HG03565 (cell line): ENCODE measurements at regions not wholly inside any gene's neighbourhood (a gene's known extent, or its start where the extent isn't known, plus 50 kb on each side); places are given as distances from the start of the nearest gene placed in this dataset.
"Not testable (repeated sequence)": the region's sequence is repeated elsewhere in the genome, so short reads cannot be mapped to it uniquely, and the experiment has no call there.

Source experiments
- ATAC-seq: cut with Tn5 transposase; IDR thresholded peaks from one replicate; pipeline ENCODE4 v1.9.1; 2021; ENCODE audit warnings: mild to moderate bottlenecking, moderate library complexity; ENCODE audit not compliant: unreplicated experiment

DNA sequence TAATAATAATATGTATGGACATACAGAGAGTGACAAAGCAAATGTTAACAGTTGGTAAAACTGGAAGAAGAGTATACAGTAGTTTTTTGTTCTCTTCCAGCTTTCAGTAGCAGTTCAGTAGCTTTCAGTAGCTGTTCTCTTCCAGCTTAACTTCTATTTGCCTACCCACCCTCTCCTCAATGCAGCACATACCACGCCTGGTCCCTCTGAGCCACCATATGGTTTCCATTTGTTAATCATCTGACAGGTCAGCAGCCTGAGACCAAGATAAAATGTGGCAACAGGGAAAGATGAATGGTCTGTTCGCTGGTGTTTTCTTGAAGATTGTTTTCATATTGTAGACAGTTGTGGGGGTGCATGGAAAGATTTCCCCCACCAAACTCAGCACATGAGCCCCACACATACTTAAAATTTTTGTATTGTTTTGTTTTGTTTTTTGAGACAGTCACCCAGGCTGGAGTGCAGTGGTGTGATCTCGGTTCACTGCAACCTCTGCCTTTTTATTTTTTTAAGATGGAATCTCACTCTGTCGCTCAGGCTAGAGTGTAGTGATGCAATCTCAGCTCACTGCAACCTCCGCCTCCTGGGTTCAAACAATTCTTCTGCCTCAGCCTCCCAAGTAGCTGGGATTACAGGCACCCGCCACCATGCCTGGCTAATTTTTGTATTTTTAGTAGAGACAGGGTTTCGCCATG is 56.8 kb downstream of the ATP6V0E2 start:
- not testable (repeated sequence) for ATAC-seq

DNA sequence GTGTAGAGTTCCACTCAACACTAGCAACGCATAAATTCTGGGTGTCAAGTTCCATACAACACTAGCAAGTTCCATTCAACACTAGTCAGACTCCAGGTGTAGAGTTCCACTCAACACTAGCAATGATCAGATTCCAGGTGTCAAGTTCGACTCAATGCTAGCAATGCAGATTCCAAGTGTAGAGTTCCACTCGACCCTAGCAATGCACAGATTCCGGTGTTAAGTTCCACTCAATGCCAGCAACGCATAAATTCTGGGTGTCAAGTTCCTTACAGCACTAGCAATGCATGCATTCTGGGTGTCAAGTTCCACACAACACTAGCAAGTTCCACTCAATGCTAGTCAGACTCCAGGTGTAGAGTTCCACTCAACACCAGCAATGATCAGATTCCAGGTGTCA is 60.0 kb downstream of the ATP6V0E2 start:
- ATAC-seq = not testable (repeated sequence)

DNA sequence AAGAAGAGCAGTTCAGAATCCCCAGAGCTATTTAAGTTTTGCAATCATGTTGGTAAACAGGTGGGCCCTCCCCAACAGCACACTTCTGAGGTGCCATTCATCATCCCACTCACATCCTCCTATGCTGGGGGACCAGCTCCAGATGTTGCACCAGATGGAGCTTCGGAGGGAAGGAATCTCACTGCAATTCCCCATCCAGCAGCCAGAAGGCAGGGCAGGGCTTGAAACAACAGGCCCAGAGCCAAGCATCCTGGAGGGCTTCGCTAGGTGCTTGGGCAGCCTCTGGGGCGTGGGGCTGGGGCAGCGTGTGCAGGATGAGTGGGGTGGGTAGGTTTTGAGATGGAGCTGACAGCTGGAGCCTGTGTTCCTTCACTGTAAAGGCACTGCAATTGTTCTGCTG is 73.6 kb downstream of the ATP6V0E2 start:
- ATAC-seq = not testable (repeated sequence)

DNA sequence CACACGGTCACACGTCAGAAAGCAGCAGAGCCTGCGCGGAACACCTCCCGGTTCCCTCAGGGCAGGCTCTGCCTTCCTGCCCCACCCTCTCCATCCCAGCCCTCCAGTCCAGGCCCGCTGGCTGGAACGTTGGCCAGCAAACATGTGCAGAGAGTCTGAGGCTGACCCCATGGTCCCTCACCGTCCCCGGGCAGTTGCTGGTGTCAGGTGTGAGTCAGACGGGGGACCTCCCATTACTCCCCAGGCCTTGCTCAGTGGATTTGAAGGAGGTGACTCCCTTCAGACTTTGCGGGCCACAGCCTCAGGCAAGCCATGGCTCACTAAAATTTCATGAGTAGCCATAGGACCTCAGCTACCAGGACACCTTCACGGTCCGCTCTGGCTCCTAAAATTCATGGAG is 74.7 kb downstream of the ATP6V0E2 start:
- ATAC-seq = not testable (repeated sequence)

DNA sequence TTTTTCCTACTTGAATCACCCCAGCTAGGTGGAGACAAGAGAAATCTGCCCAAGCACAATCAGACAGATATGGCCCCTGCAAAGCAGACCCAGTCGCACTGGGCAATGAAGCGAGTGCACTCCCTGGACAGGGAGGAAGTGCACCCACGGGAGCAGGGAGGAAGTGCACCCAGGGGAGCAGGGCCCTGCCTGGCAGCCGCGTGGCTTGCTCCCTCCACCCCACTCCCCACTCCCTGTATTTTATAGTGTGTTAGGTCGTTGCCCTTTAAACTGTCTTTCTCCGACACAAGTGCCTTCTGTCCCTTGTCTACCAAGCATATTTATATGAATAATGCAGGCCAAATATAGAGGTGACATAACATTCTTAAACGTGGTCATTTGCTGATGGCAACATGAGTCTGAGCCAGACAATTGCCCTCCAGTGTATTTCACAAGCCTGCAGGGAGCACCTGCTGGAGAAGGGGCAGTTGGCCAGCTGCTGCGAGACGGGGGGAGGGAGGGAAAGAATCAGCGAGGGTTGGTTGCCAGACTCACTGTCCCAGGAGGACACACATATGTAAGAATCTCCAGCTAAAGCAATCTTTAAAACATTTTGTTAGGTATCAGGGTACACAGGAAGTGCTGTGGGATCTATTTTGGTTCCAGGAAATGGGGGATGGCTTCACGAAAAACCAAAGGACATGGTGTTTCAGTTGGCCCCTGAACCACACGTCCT is 76.3 kb downstream of the ATP6V0E2 start:
- not testable (repeated sequence) for ATAC-seq

DNA sequence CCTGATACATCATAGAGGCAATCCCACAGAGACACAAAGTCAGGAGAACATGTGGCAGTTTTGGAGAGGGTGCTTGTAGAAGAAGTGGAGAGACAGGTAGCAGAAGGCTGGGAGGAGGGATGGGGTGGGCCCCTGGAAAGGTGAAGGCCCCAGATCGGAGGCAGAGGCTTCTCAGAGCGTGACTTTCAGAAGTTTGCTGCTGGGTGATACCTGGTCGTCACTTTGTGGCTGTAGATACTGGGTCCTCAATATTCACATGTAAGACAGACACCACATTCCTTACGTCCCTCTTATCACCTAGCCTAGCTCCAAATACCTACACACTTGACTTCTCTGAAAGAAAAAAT is 76.8 kb downstream of the ATP6V0E2 start:
- not testable (repeated sequence) for ATAC-seq

DNA sequence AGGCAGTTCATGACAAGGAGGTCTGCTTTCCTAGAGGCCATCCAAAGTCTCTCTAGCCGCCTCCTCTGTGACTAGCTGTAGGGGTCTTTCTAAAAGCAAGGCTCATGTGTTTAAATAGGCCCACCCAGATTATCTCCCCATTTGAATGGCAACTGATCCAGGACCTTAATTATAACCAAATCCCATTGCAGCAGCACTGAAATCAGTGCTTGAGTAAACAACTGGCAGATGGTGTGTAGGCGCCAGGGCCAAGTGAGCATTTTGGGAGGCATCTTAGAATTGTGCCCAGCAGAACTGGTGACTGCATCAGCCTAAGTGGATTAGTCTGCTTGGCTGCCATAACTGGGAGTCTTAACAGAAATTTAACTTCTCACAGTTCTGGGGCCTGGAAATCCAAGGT is 77.8 kb downstream of the ATP6V0E2 start:
- not testable (repeated sequence) for ATAC-seq

DNA sequence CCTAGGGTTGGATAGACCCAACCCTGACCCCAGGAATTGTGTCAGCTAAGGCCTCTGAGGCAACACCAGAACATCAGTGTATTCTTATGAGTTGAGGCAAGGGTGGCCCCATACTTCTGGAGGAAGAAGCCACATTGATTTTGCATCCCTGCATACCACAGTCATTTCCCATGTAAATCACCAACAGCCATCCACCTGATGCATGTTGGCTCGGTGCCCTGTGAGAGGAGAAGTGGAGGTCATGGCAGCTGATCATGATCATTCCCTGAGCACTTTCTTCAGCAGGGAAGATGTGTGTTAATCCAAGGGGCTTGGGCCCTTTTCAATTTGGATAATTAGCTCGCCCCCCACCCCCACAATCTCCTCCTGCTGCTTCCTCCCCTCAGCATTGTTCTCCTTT is 85.1 kb downstream of the ATP6V0E2 start:
- not testable (repeated sequence) for ATAC-seq

DNA sequence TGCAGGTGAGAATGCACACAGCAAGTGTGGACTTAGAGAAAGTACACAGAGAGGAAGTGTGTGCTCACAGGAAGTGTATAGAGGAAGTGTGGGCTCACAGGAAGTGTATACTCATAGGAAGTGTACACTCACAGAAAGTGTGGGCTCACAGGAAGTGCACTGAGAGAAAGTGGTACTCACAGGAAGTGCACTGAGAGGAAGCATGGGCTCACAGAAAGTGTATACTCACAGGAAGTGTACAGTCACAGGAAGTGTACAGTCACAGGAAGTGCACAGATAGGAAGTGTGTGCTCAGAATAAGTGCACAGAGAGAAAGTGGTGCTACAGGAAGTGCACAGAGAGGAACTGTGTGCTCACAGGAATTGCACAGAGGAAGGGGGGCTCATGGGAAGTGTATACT is 87.1 kb downstream of the ATP6V0E2 start:
- ATAC-seq = not testable (repeated sequence)

DNA sequence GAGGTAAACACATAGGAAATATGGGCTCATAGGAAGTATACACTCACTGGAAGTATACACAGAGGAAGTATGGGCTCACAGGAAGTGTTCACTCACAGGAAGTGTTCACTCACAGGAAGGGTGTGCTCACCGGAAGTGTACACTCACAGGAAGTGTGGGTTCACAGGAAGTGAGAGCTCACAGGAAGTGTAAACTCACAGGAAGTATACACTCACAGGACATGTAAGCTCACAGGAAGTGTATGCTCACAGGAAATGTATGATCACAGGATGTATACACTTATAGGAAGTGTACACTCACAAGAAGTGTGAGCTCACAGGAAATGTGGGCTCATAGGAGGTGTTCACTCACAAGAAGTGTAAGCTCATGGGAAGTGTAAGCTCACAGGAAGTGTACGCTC is 88.1 kb downstream of the ATP6V0E2 start:
- not testable (repeated sequence) for ATAC-seq

DNA sequence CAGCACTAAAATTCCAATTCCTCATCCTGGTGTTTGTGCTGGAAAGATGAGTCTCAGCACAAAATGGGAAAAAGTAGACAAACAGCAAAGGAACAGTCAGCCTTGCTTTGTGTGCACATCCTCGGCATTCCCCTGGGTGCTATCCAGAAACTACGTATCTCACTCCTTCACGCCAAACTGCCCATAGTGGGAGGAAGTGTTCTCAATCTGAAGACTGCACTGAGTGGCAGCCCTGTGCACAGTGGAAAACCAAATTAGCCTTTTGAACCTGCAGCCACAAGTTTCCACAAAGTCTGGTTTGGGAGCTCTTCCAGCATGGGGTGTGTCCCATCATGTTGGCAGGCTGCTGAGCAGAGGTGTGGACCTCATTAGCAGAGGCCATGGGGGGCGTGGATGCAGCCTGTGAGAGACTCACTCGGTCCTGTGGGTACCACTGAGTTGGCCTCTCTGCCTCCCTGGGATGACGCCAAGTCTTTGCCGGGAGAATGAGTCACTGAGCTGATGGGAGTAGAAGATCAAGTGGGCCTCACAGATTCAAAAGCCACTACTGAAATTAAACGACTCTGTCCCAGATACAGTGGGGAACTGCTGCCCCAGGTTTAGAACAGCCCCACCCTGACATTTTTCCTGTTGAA is 89.0 kb downstream of the ATP6V0E2 start:
- not testable (repeated sequence) for ATAC-seq

DNA sequence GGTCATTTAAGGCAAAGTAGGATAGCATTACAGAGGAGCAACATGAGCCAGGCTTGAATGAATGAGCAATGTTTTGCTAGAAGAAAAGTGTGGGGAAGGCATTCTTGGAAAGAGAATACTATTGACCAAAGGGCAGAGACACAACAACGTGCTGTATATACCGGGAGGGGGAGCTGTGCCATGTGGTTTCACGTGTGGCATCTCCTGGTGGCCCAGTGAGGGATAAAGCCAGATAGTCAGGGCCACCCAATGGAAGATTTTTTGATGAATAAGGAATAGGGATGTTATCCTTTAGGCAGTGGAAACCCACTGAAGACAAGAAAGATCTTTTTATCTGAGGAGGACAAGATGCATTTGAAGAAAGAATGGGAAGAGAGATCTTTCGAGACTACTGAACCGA is 90.2 kb downstream of the ATP6V0E2 start:
- ATAC-seq = not testable (repeated sequence)

DNA sequence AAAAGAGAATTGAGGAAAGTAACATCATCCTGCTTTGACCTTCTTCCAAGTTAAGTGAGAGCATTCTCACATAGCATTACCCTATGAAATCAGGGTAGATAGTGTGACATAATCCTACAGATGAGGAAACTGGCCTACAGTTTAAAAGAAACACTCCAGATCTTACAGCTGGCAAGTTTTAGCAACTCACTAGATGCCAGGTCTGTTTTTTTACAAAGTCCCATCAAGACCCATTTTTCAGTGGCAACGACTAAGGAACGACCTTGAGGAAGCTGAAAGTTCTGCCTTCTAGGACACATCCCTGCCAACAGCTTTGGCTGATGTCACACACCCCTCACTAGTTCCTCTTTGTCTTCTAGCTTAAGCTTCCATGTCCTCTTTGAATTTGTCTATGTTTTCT is 92.7 kb downstream of the ATP6V0E2 start:
- not testable (repeated sequence) for ATAC-seq

DNA sequence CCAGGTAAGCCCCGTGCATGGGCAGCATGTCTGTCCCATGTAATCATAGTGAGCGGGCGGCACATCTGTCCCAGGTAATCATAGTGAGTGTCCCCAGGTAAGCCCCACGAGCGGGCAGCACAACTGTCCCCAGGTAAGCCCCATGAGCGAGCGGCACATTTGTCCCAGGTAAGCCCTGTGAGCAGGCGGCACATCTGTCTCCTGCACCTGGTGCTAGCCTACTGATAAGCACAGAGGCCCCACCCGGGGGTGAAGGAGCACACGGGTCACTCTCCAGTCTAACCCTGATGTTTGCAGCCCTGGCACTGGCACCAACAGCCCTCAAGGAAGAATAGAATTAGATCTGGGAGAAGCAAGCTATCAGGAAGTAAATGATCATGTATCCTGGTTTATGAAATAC is 99.2 kb downstream of the ATP6V0E2 start:
- not testable (repeated sequence) for ATAC-seq

DNA sequence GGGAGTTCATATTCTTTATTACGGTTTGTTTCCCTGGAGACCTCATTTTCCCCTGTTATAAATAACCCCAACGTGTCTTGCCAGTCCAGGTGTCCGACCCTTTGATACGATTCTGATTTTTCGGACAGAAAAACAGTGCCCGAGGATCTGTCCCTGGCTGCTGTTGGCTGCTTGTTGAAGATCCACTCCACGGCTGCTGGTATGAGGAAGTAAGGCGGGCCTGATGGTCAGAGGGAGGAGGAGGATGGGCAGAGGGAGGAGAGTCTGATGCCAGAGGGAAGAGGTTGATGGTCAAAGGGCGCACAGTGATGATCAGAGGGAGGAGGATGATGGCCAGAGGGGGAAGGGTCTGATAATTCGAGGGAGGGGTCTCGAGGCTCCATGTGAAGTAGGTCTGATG is 99.9 kb downstream of the ATP6V0E2 start:
- not testable (repeated sequence) for ATAC-seq

DNA sequence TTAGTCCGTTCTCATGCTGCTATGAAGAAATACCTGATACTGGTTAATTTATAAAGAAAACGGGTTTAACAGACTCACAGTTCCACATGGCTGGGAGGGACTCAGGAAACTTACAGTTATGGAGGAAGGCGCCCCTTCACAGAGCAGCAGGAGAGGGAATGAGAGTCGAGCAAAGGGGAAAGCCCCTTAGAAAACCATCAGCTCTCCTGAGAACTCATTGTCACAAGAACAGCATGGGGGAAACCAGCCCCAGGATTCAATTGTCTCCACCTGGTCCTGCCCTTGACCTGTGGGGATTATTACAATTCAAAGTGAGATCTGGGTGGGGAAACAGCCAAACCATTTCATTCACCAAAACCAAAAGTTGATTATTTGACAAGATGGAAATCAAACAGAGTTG is 101.8 kb downstream of the ATP6V0E2 start:
- ATAC-seq = not testable (repeated sequence)

DNA sequence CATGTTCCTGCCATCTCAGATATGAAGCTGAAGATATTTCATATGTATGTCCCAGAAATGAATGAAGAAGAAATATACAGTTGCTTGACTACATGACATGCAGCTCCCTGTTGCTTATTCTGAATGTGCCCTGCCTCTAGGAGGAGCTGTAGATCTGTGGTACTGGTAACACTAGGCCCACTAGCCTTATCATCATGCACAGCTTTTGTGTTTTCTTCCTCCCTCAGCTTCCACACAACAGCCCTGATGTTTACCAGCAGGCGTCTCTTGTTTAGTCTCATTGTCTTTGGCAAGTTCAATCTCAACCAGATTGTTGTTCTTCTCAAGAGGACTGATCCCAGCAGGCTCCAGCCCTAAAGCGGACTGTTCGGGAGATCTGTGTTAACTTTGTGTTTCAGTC is 104.8 kb downstream of the ATP6V0E2 start:
- not testable (repeated sequence) for ATAC-seq

DNA sequence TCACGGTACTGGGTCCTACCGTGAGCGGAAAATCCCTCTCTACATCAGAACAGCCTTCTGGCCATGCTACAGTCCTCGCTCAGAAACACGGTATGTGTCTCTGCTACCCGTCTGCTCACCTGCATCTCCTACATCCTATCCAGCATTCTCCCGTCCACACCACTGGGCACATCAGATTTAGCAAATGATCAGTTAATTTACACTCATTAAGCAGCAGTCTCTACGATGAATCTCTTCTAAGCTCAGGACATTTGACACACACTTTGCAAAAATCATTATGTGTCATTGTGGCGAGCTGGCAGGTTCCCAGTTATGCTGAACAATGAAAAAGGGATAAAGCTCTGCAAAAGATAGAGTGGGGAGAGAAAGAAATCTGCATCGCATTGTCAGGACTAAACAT is 105.2 kb downstream of the ATP6V0E2 start:
- not testable (repeated sequence) for ATAC-seq

DNA sequence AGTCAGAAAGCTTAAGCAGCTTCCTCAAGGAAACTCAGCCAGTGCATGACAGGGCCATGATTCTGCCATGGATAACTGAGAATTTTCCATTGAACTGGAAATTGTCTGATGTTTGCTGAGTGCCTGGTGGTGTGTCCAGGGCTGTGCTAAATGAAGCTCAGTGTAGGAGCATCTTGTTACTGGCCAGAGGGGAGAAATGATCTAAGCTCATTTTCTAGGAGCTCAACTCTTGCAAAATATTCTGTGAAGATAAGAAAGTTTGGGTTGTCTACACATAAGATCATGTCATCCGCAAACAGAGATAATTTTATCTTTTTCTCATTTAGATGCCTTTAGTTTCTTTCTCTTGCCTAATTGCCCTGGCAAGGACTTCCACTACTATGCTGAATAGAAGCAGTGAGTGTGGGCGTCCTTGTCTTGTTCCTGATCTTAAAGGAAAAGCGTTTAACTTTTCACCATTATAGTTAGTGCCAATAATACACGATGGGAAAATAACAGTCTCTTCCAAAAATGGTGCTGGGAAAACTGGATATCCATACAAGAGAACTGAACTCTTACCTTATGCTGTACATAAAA is 108.9 kb downstream of the ATP6V0E2 start:
- not testable (repeated sequence) for ATAC-seq

DNA sequence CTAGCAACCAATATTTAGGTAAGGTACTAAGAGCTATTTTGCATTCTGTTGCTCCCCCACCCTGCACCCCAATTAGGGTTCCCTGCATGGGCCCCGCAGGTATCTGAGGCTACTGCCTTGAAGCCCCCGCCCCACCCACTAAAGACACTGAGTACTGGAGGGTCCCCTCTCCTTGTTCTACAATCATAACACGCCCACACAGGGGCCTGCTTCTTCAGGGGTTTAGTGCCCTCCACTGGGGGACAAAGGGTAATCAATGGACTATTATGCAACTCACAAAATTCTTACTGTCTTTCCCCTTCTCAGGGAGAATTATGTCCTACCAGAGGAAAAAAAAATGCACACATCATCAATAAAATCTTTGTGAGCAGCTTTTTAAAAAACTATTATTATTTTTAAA is 113.1 kb downstream of the ATP6V0E2 start:
- ATAC-seq = not testable (repeated sequence)

DNA sequence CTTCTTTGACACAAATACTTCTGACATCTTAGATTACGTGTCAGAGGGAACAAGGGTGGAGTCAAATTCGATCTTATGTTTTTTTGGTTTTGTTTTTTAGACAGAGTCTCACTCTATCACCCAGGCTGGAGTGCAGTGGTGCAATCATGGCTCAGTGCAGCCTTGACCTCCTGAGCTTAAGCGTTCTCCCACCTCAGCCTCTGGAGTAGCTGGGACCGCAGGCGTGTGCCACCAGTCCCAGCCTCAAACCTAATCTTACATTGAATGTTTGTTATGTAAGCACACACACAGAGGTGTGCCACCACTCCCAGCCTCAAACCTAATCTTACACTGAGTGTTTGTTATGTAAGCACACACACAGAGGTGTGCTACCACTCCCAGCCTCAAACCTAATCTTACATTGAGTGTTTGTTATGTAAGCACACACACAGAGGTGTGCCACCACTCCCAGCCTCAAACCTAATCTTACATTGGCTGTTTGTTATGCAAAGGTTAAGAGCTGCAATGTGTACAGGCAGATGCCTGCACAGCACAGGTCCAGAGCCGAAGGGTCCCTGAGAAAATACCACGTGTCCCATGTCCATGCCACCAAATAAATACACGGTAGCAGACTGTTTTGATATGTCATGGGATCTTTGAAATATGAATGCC is 118.0 kb downstream of the ATP6V0E2 start:
- not testable (repeated sequence) for ATAC-seq
